ENCODE measurements at regions not wholly inside any gene's neighbourhood (a gene's known extent, or its start where the extent isn't known, plus 50 kb on each side); places are given as distances from the start of the nearest gene placed in this dataset.

- no peak for TF ChIP-seq CTCF (IDR thresholded peaks at IDR 0.05)
- TF ChIP-seq POLR2AphosphoS5 (IDR thresholded peaks at IDR 0.05): no peak
Observed at GRCh38 chr5:116787570-116787969, 212.9 kb upstream of the SEMA6A start.
